ENCODE measurements at regions not wholly inside any gene's neighbourhood (a gene's known extent, or its start where the extent isn't known, plus 50 kb on each side); places are given as distances from the start of the nearest gene placed in this dataset.
"Not testable (repeated sequence)": the region's sequence is repeated elsewhere in the genome, so short reads cannot be mapped to it uniquely, and the experiment has no call there.

DNA sequence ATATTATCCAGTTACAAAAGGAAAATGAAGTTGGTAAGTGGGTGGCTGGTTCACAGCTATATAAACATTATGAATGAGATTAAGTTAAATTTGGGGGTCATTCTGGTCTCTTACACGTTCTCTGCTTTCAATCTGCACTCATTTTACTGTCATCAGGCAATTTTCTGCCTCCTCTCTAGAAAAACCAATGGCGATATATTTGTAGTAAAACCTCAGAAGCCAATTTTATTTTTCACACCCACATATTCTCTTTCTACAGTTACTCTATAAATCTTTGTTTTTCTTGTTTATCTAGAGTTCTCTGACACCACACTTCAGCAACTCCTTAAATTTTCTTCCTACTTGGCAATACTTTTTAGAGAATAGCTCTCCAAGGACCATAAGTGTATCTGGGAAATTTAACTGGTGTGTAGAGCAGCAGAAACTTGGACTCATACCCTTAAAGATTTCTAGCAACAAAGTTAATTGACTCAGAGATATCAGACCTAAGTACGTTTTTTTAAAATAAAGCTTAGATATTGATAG, 926.9 kb downstream of the TMTC2 start:
- in situ Hi-C loops (cut with HindIII; ENCODE audit: low pct_ligation_motif_present, low sequenced_read_pairs) = no loop called here
- TF ChIP-seq CTCF (IDR thresholded peaks at IDR 0.05; ENCODE audit: low read depth, low read length, missing control alignments) = no peak
- Histone ChIP-seq H3K4me3 (ENCODE audit: low read depth, low read length) (no peak overlapping the region), H3K27me3 (replicated peaks) (no peaks in the 10 kb centered on the region), H3K36me3 (replicated peaks) (no peaks in the 10 kb centered on the region), H3K27ac (no peak overlapping the region)
- no peak for DNase-seq

DNA sequence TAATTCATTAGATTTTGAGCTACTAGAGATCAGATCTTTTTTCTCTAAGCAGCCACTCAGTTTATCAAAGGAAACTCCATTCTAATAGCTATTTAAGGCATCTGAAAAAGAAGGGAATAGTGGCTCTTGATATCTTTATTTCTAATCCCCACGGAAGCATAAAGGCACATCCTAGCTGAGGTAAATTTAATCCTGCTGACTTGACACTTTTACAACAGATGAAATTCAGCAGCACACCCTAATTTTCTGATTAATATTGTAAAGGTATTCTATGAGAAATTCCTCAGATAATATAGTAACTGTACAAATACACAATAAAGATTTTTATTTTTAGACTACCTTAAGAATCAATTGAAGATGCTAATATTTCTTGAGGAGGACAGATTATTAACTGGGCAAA, 916.4 kb downstream of the TMTC2 start:
- no peak for TF ChIP-seq CTCF (IDR thresholded peaks at IDR 0.05; ENCODE audit: low read depth, low read length, missing control alignments)
- in situ Hi-C loops (cut with HindIII; ENCODE audit: low pct_ligation_motif_present, low sequenced_read_pairs) = no loop called here
- no peaks in the 10 kb centered on the region for H3K27me3 ChIP-seq (replicated peaks)
- no peak for DNase-seq
- H3K4me3 ChIP-seq (ENCODE audit: low read depth, low read length) = no peak overlapping the region
- no peaks in the 10 kb centered on the region for H3K36me3 ChIP-seq (replicated peaks)
- no peak overlapping the region for H3K27ac ChIP-seq

DNA sequence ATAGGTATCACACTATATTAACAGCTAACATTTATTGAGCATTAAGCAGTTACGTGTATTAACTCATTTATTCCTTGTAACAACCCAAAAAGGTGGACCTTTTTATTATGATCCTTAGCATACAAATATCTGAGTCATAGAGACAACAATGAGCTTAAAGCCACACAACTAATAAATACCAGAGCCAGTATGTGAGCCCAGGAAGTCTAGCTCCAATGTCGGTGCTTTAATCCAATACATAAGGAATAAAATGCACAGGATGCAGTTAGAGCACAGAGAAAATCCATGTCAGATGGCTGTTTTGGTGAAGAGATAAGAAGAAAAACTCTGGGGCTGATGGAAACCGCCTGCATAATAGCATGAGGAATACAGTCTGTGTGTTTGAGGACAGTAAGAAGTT, 888.6 kb downstream of the TMTC2 start:
- H3K27ac ChIP-seq = no peak overlapping the region
- no peaks in the 10 kb centered on the region for H3K36me3 ChIP-seq (replicated peaks)
- in situ Hi-C loops (cut with HindIII; ENCODE audit: low pct_ligation_motif_present, low sequenced_read_pairs) = no loop called here
- H3K27me3 ChIP-seq (replicated peaks) = no peaks in the 10 kb centered on the region
- H3K4me3 ChIP-seq (ENCODE audit: low read depth, low read length) = no peak overlapping the region
- no peak for DNase-seq
- TF ChIP-seq CTCF (IDR thresholded peaks at IDR 0.05; ENCODE audit: low read depth, low read length, missing control alignments) = no peak

DNA sequence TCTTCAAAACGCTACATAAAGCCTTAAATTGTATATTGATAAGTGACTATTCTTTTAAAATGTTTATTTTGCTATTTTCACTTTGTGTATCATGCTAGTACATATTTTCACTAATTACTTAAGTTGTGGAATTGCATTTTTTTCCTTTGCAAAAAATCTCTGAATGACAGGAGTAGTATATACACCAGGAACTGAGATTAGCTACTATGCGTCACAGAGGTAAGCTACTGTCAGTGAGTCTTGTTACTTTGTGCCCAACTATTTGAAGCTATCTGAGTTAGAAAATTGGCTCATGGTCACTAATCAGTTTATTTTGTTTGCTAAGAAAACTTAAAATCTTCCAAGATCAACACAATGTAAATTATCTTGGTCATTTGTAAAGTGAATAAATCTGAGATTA, 887.4 kb downstream of the TMTC2 start:
- Histone ChIP-seq H3K36me3 (replicated peaks) (no peaks in the 10 kb centered on the region), H3K27me3 (replicated peaks) (no peaks in the 10 kb centered on the region), H3K4me3 (ENCODE audit: low read depth, low read length) (no peak overlapping the region), H3K27ac (no peak overlapping the region)
- in situ Hi-C loops (cut with HindIII; ENCODE audit: low pct_ligation_motif_present, low sequenced_read_pairs) = no loop called here
- no peak for DNase-seq
- TF ChIP-seq CTCF (IDR thresholded peaks at IDR 0.05; ENCODE audit: low read depth, low read length, missing control alignments) = no peak

DNA sequence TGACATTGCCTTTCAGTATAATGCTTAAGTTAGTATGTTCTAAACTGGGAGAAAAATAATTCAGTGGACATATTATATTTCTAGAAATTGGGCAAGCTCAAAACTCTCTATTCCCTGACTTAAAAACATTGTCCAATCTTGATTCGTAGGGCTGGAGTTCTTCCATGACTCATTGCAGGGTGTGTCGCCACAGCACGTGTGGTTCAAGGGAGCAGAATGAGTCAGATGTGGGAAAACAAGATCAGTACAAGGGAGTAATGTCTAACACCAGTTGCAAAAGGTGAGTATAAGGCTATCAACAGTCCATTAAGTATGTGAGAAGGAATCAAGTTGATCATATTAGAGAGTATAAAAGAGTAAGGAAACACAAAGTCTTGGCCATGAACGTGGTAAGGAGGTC, 887.0 kb downstream of the TMTC2 start:
- no peak for TF ChIP-seq CTCF (IDR thresholded peaks at IDR 0.05; ENCODE audit: low read depth, low read length, missing control alignments)
- in situ Hi-C loops (cut with HindIII; ENCODE audit: low pct_ligation_motif_present, low sequenced_read_pairs) = no loop called here
- Histone ChIP-seq H3K4me3 (ENCODE audit: low read depth, low read length) (no peak overlapping the region), H3K27me3 (replicated peaks) (no peaks in the 10 kb centered on the region), H3K27ac (no peak overlapping the region), H3K36me3 (replicated peaks) (no peaks in the 10 kb centered on the region)
- peak; percentile 83 for DNase-seq

DNA sequence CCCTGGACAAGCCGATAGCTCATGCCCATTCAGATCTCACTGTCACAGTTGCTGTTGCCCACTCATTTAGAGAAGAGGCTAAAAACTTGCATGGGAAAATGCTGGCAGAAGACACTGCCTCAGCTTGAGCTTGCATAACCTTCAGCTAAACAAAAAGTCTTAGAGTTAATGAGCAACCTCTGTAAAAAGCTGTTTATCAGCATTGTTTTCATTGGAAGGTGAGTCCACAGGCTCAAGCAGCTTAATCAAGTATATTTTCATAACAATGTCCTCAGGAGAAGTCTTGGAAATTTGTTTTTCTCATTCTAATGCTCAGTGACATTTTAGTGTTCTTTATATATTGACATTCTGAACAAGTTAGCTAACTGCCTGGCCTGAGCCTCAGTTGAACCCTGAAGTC, 872.9 kb downstream of the TMTC2 start:
- in situ Hi-C loops (cut with HindIII; ENCODE audit: low pct_ligation_motif_present, low sequenced_read_pairs) = no loop called here
- H3K4me3 ChIP-seq (ENCODE audit: low read depth, low read length) = no peak overlapping the region
- no peak for TF ChIP-seq CTCF (IDR thresholded peaks at IDR 0.05; ENCODE audit: low read depth, low read length, missing control alignments)
- DNase-seq = no peak
- H3K27me3 ChIP-seq (replicated peaks) = no peaks in the 10 kb centered on the region
- H3K27ac ChIP-seq = no peak overlapping the region
- H3K36me3 ChIP-seq (replicated peaks) = no peaks in the 10 kb centered on the region

- DNase-seq; H3K36me3 ChIP-seq (replicated peaks); H3K27ac ChIP-seq; H3K4me3 ChIP-seq (ENCODE audit: low read depth, low read length); in situ Hi-C loops (cut with HindIII; ENCODE audit: low pct_ligation_motif_present, low sequenced_read_pairs); H3K27me3 ChIP-seq (replicated peaks): not testable (repeated sequence)
Observed at GRCh38 chr12:83556040-83556439, 869.3 kb downstream of the TMTC2 start.
